HG03159 (cell line): ENCODE measurements at regions not wholly inside any gene's neighbourhood (a gene's known extent, or its start where the extent isn't known, plus 50 kb on each side); places are given as distances from the start of the nearest gene placed in this dataset.

Experiments
- ATAC-seq: cut with Tn5 transposase; IDR thresholded peaks from one replicate; pipeline ENCODE4 v1.9.1; 2021; ENCODE audit warnings: mild to moderate bottlenecking, moderate library complexity; ENCODE audit not compliant: unreplicated experiment

DNA sequence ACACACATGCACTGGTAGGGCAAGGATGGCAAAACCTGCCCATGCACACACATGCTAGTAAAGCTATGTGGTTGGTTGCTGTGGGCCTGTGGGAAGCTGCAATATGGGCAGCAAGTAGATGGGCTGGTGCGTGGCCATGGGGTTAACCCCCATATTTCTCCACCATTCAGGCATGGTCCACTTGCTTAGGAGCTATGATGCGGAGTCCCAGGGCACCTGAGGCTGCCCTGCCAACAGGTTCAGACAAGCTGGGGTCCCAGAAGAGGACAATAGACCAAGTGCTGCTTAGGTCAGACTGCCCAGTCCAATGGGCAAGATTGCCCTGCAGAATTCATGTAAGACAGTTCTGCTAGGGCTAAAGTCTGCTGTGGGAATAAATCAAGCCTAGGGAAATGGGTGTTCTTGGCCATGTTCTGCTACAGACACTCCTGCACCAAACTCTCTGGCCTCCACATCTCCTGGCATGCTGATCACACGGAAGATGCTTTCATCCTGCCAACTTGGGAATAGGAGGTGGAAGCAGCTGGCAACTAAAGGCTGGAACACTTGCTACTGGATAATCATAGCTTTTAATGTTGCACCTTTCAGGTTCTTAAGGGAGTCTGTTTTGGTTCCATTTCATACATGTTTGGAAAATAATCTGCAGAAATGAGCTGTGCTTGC lies 646.3 kb upstream of the SLITRK1 start:
- no peak for ATAC-seq

DNA sequence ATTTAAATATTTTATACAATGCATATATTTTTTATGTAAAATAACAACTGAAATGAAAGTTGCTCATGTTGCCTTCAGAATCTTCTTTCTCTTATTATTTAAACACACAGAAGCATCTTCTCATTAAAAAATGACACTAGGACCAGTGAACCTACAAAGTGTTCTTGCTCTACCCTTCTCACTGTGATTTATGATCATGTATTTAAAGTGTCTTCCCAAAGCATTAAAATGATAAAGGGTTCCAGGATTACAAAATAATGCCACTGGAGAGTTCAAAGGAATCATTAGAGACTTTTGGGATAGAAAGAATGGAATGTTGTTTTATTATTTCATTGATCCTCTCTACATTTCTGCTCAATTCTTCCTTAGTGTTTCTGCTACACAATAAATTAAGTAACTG lies 643.6 kb upstream of the SLITRK1 start:
- no peak for ATAC-seq

DNA sequence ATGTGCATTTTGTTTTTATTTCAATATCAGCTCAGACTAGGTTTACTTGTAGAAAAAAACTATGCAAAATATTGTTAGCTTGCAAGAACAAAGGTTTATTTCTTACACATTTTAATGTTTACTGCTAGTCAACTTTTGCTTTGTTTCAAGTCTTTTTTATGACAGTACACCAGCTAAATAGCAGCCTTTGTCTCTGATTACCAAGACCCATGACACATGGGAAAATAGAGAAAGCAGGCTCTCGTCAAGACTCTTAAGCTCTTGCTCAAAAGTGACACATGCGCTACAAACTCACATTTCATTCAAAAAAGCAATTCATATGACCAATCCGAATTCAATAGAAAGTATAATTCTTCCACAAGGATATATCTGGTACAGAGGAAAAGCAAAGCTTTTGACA lies 642.3 kb upstream of the SLITRK1 start:
- ATAC-seq, result no peak

DNA sequence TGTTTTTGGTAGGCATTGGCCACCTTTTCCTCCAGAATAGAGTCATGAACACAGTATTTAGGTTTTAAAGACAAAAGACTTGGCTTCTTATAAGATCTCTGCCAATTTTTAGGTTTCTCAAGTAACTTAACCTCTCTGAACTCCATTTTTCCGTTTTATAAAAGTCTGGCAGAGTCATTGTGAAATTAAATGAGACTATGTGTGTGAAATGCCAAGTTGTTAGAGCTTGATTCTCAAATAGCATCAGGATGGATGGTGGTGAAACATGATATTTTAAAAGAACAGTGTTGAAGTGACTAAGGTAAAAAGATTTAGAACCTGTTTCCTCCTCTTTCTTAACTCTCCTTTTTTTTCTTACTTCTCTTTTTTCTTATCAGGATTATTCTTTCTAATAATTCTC lies 617.7 kb upstream of the SLITRK1 start:
- no peak for ATAC-seq

DNA sequence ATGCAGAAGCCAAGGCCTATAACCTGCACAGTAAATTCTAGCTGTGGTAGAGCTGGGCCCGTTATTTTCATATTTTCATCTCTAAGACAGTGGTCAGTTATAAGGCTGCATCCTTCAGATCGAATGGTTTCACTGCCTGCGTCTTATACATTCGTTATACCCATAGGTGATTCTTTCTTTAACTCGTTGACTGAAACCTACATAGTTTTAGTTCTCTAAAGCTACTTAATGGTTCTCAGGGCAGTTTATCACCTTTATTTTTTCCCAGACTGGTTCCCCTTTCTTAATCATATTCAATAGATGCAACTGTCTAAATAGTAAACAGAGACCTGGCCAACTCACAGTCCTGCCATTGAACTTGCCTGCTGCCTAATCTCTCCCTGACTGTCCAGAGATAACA lies 615.3 kb upstream of the SLITRK1 start:
- ATAC-seq, result no peak

DNA sequence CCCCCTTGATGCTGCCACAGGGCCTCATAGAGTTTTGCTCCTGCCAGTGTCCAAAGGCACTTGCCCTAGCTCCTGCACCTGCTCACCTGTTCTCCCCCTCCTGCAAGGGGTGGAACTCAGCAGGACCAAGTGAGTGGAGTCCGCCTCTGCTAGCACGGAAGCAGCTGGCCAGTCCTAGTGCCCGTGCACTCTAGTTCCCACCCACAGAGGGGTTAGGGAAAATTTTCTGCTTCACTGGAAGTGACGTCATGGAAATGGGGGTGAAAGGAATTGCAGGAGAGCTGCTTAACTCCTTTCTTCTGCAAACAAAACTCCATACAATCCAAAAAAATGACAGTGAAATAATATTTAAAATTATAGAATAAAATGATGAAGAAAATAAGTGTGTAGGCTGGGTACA lies 609.7 kb upstream of the SLITRK1 start:
- ATAC-seq, result no peak

DNA sequence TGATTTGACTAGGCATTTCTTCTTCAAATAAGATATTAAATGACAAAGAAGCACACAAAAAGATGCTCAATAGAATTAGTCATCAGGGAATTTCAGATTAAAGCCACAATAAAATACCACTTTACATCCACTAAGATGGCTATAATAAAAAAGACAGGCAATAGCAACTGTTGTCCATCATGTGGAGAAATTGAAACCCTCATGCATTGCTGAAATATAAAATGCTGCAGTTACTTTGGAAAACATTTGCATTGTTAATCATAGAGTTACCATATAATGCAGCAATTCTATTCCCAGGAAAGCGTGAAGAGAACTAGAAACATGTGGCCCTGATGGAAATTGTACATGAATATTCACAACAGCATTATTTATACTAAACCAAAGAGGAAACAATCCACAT lies 605.5 kb upstream of the SLITRK1 start:
- no peak for ATAC-seq

DNA sequence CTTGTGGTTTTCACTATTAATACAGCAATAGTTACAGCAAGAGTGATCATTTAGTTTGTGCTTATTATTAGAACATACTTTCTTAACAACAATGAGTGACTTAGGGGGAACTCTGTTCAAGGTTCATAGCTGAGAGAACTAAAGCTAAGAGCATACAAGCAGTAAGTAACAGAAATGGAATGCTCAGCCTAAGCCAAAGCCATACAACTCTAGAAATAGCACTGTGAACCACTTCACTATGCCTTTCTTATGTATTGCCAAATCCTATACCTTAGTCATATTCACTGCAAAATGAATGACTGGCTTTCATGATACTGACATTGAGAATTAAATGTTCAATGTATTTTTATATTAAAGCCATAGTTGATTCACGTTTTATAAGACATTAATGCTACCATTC lies 599.7 kb upstream of the SLITRK1 start:
- no peak for ATAC-seq

DNA sequence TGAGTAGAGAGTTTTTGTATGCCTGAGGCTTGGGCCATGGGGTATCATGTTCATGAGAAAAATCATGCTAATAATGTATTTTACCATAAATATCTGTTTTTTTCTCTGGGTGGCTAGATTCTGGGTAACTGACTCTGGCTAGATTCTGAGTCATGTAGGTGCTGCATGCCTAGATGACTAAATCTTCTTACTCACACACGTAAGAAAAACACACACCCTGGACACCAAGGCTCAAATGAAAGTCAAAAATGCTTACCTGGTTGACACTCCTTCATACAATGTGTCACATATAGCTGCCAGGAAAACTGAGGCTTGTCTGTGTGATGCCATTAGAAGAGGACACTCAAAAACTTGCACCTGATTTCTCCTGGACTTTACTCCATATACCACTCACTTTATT lies 597.4 kb upstream of the SLITRK1 start:
- ATAC-seq, result no peak

DNA sequence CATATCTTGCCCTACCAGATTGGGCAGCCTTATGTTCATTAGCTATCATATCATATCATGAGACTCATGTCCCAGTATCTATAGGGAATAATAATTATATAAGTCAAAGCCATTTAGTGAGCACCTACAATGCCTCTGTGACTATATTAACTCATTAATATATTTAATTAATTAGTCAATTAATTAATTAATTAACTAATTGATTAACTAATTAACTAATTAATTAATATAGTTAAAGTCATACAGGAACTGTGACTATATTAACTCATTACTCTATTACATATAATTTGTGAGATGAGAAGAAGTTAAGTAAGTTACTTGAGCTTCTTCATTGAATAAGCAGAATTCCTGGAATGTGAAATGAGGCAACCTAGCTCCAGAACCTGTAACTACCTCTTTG lies 588.3 kb upstream of the SLITRK1 start:
- no peak for ATAC-seq

DNA sequence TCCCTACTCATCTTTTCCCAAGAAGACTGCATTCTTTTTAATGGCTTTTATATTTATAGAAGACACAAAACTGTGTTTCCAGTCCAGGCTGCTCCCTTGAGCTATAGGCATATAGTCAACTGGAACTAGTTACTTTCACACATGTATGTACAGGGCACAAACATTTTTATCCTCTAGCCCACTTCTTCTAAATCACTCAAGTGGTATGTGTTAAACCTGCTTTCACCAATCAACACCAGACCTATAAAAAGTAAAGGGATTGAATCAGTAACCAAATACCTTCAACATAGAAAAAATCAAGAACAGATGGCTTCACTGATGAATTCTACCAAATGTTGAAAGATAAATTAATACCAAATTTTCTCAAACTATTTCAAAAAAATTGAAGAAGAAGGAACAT lies 584.2 kb upstream of the SLITRK1 start:
- ATAC-seq, result no peak

DNA sequence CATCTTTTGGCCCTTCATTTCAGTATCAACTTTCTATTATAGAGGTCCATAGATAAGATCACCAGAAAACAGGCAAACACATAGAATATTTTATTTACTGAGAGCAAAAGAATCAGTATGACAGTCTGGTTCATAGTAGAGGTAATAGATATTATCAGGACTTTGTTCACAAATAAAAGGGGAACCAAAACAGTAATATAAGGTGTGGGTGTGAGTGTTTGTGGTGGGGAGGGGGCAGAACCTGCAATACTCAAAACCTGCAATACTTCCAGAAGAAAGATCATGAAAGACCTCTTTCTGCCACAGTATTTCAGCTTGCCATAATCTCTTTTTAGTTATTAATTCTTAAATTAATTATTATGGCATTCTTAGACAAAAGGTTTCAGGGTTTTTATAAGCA lies 578.7 kb upstream of the SLITRK1 start:
- ATAC-seq, result no peak

DNA sequence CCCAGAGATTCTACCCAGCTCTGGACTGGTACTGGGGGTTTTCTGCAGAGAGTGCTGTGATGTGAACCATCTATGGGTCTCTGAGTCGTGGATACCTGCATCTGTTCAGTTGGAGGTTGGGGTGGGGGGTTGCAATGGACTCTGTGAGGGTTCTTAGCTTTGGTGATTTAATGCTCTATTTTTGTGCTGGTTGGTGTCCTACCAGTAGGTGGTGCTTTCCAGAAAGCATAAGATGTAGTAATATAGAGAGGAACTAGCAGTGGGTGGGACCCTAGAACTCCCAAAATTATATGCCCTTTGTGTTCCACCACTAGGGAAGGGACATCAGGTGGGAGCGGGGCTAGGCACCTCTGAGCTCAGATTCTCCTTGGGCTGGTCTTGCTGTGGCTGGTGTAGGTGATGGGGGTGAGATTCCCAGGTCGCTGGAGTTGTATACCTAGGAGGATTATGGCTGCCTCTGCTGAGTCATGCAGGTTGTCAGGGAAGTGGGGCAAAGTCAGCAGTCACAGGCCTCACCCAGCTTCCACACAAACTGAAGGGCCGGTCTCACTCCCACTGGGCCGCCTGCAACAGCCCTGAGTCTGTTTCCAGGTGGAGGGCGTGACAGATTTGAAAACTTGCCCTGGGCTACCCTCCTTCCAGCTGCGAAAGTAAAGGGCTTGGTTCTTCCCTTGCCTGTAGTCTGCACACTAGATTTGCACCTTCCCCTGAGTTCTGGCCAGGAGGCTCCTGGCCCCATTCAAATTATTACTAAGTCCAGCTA lies 573.0 kb upstream of the SLITRK1 start:
- ATAC-seq, result no peak

DNA sequence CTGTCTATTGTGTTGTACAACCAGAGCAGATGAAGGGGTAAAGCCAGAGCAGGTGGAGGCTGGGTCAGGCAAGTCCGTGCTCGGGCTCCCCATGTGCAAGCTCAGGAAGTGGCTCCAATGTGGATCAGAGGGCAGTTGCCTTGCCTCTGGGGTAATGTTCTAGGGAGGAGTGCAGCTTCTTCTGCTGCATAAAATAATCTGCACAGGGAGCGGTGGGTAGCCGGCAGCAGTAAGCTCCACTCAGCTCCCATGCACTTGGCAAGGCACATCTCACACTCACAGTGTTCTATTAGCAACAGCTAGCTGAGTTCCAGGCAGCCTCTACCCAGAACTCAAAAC lies 565.3 kb upstream of the SLITRK1 start:
- ATAC-seq, result no peak

DNA sequence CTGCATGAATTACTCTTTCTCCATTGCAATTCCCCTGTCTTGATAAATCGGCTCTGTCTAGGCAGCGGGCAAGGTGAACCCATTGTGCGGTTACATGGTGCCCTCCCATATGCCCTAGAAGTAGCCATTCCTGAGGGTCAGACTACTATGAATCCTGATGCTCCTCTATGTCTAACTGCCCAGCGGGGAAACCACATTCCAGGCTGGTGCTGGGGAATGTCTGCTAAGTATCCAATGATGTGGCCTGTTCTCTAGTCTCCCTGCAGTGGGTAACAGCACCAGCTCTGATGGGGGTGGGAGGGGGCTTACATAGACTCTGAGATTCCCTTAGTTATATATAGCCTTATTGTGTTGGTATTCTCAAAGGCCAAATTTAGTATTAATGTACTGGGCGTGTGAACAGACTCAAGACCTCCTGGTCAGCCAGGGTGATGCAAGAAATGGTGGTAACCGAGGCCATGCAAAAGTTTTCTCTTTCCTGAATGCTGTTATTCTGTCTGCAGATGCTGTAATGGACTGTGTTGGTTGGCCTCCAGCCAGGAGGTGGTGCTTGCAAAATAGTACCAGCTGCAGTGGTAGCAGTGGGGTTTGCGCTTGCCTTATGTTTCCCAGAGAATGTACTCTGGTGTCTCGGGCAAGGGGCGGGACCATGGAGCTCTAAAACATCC lies 564.8 kb upstream of the SLITRK1 start:
- ATAC-seq, result no peak

DNA sequence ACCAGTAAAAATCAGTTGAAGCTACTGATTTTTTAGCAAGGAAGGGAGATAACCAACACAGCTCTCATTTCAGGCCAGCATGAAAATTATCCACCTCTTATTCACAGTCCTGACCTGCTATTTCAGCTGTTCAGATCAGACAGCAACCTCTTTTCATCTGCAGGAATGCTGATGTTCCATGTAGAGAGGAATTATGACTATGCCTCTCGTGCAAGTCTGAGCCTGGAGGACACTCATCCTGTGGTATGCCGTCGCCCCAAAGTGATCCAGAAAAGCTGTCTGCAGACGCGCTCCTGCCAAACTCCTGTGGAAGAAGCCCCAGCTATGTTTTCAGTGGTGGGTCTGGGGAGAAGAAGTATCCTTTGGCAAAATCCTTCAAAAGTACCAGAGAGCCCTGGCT lies 563.5 kb upstream of the SLITRK1 start:
- ATAC-seq, result no peak

DNA sequence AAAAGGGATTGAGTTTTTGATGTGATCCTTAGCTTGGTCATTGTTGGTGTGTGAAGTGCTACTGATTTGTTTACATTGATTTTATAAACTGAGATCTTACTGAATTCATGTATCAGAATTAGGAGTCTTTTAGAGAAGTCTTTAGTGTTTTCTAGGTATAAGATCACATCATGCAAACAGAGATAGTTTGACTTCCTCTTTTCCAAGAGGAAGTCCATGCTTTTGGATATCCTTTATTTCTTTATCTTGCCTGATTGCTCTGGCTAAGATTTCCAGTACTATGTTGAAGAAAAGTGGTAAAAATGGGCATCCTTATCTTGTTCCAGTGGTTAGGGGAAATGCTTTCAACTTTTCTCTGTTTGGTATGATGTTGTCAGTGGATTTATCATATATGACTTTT lies 561.2 kb upstream of the SLITRK1 start:
- no peak for ATAC-seq

DNA sequence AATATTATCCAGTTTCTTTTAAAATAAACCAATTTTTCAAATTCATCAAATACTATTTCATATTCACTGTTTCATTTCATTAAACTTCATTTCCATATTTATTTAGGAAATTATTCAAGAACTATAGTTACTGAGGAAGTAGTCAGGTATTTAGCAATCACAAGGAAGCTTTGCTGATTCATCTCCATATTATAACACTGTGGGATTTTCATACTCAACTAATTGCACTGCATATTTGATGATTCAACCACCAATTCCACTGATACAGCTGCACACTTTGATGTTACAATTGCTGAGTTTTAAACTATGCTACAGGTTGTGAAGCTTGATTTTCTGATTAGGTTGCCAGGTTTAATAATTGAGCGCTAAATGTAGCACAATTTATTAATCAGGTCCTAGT lies 556.8 kb upstream of the SLITRK1 start:
- no peak for ATAC-seq

DNA sequence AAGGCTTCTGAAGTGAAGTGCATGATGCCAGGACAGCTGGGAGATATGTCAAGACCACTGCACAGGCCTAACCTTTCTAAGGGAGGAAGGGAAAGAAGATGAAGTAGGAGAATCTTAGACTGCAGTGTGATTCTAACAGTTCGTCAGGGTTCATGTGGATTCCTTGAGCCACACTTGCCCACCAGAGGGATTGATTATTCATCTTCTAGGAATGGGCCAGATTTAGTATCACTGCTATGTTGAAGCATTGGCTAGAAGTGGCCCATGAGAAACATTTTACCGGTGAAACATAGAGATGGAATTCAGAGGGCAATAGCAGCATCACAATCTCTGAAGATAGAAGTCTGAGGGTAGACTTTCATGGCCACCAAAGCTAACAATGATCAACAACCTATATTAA lies 550.8 kb upstream of the SLITRK1 start:
- ATAC-seq, result no peak

DNA sequence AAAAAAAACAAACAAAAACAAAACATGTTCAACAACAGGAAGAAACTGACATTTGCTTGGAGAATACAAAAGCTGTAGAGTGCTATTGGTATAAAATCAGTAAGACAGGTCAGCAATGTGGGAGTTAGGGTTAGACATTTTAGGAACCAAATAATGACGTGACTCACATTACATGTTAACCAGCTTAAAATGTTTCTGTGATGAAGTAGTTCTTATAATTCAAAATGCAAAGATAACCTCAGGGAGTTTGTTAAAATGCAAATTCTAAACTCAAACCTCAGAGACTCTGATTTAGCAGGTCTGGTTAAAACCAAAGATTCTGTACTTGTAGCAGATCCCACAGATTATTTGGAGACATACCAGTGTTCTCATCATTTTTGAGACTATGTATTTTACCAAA lies 549.4 kb upstream of the SLITRK1 start:
- no peak for ATAC-seq

DNA sequence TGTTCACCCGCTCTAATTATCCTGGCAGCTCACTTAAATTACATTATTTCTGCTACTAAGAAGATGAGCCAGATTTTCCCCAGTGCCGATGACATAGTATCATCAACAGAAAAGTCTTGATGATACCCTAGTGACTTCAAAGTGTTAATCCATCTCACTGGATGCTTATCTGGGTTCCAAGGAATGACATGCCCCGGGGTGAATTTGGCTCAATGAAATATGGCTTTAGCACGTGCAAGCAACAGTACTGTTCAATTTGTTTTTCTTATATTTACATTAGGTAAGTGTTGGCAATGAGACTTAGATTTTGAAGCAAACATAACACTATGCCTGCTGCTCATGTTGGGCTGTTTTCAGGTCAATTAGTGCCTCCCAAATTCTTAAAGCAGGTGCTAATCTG lies 548.2 kb upstream of the SLITRK1 start:
- ATAC-seq, result no peak

DNA sequence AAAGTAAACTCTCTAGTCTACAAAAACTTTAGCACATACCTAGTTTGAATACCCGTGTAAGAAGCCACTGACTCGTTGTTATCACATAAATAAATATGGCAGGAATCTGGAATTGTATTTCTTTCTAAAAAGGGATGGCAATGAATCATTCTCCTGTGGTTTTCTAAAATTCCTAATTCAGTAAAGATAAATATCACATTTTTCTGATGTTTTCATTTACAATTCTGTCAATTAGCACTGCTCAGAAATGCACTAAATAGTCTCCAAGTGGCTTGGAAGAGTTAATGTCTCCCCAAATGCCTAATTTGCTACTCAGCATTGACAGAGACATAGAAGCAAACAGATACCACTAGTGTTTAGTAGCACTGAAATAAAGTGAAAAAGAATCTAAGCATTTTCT lies 547.7 kb upstream of the SLITRK1 start:
- ATAC-seq, result no peak
